ENCODE measurements at regions not wholly inside any gene's neighbourhood (a gene's known extent, or its start where the extent isn't known, plus 50 kb on each side); places are given as distances from the start of the nearest gene placed in this dataset.

DNA sequence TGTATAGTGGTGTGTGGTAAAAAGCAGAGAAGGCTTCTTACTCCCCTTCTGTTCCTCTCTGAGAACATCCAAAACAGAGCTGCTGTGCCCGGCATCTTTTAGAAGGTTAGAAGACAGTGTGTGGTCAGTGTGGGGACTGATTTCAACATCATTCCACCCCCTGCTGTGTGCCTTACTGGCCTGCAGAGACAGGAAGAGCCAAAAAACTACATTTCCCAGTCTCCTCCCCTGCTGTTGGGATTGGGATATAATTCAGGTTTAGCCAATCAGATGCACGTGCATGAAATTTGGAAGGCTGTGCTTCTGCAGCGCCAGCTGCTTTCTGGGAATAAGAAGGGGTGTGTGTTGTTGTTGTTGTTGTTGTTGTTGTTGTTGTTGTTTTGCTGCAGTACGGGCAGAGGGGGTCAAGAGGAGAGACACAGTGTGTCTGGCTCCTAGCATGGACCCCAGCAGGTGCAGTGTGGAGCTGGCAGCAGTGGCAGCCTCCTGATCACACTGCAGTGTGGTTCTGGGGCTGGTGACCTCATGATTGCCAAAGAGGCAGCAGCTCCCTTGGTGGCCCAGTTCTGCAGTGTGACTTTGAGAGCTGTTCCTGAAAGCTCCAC lies 74.7 kb downstream of the MRPL14 start:
- TF ChIP-seq, protein P1, sequence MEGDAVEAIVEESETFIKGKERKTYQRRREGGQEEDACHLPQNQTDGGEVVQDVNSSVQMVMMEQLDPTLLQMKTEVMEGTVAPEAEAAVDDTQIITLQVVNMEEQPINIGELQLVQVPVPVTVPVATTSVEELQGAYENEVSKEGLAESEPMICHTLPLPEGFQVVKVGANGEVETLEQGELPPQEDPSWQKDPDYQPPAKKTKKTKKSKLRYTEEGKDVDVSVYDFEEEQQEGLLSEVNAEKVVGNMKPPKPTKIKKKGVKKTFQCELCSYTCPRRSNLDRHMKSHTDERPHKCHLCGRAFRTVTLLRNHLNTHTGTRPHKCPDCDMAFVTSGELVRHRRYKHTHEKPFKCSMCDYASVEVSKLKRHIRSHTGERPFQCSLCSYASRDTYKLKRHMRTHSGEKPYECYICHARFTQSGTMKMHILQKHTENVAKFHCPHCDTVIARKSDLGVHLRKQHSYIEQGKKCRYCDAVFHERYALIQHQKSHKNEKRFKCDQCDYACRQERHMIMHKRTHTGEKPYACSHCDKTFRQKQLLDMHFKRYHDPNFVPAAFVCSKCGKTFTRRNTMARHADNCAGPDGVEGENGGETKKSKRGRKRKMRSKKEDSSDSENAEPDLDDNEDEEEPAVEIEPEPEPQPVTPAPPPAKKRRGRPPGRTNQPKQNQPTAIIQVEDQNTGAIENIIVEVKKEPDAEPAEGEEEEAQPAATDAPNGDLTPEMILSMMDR (IDR thresholded peaks at IDR 0.05), result no peak
- H3K36me3 ChIP-seq, result no peaks in the 10 kb centered on the region
- no peaks in the 10 kb centered on the region for H3K4me1 ChIP-seq (ENCODE audit: control insufficient read depth in 1 of 2, insufficient read depth in 1 of 2, low read depth in 1 of 2, low read length in 1 of 2)
- H3K4me3 ChIP-seq (ENCODE audit: low read depth in 1 of 2, low read length in 1 of 2), result no peak overlapping the region
- no peak overlapping the region for H3K27ac ChIP-seq
- H3K9me3 ChIP-seq, result no peaks in the 10 kb centered on the region
- peaks cover 11% of the 10 kb centered on the region for H3K27me3 ChIP-seq

DNA sequence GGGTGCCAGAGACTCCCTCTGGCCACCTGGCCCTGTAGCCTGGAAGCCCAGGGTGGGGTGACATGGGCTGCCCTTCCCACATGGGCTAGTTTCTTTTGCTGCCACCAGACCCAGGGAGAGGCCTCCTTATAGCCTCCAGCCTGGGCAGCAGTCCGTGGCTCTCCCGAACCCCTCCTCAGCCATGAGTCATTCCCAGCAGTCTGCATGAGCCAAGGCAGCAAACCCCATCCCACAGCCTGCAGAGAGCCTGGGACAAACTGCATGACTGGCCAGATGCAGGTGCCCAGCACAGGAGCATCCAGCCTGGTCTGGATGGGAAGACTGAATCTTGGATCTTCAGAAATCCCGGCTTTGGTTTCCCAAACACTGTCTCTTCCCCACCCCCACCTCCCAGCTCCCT lies 75.7 kb downstream of the MRPL14 start:
- Histone ChIP-seq H3K4me1 (ENCODE audit: control insufficient read depth in 1 of 2, insufficient read depth in 1 of 2, low read depth in 1 of 2, low read length in 1 of 2) (no peaks in the 10 kb centered on the region), H3K27ac (no peak overlapping the region)
- TF ChIP-seq, protein P1 (IDR thresholded peaks at IDR 0.05), result no peak

DNA sequence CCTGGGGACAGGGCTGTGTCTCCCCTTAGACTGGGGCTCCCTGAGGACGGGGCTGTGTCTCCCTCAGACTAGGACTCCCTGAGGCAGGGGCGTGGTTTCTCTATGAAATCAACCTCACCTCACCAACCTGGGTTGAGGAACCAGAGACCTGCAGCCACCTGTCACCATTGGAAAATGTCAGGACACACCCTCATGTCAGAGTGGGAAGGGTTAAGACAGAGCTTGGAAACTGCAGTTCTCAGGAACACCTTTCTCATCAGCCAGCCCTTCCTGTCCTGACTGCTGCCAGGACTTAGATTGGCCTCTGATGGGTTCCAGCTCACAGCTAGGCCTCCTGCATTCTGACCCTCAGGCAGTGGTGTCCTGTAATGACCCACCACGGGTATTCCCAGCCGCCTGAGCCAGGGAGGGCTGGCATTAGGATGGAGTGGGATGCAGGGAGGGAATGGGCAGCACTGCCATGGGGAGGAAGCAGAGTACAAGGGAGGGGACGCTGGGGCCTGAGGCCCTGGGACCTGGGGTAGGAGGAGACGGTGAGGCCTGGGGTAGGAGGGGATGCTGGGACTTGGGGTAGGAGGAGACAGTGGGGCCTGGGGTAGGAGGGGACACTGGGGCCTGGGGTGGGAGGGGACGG lies 76.3 kb downstream of the MRPL14 start:
- no peak overlapping the region for H3K27ac ChIP-seq

More for the DNA sequence above, 75.7 kb downstream of the MRPL14 start:
- H3K9me3 ChIP-seq, result no peaks in the 10 kb centered on the region
- no peak overlapping the region for H3K4me3 ChIP-seq (ENCODE audit: low read depth in 1 of 2, low read length in 1 of 2)
- H3K36me3 ChIP-seq, result no peaks in the 10 kb centered on the region
- peaks cover 20% of the 10 kb centered on the region for H3K27me3 ChIP-seq

DNA sequence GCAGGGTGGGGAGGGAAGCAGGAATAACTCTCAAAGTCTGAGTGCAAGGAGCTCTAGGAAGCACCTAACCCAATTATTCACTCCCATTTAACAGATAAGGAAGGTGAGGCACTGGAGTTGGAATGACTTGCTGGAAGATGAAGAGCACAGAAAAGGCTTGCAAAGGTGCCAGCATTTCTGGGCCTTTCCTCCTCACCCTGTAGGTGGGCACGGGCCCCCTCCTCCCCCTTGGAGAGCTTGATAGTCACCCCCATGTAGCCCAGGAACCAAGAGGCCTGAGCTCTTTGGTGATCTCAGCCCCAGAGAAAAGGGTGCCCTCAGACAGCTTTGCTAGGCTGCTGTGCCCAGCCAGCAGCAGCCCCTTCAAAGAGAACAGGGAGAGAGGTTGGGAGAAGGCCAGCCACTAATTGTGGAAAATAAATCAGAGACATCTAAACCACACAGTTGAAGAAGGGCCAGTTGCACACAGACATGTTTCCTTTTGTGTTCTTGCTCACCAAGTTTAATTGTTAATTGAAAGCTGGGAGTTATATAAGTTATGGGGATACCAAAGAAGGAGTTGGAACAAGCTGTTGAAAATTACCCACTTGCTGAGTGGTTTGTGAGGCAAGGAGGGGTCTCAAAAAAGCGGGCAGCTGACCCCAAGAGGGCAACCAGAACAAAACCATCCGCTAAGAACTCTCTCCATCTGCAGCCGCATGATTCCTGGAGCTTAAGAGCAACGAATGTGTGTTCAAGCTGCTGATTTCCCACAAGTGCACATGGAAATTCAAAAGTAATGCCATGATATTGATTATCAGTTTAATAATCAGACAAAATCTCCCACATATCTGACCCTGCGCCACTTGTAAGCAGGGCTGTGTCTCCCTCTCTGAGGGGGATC lies 77.0 kb downstream of the MRPL14 start:
- no peak overlapping the region for H3K27ac ChIP-seq

More for the DNA sequence above, 76.3 kb downstream of the MRPL14 start:
- no peak overlapping the region for H3K4me3 ChIP-seq (ENCODE audit: low read depth in 1 of 2, low read length in 1 of 2)
- no peaks in the 10 kb centered on the region for H3K36me3 ChIP-seq
- TF ChIP-seq, protein P1 (IDR thresholded peaks at IDR 0.05), result no peak
- H3K4me1 ChIP-seq (ENCODE audit: control insufficient read depth in 1 of 2, insufficient read depth in 1 of 2, low read depth in 1 of 2, low read length in 1 of 2), result no peaks in the 10 kb centered on the region
- no peaks in the 10 kb centered on the region for H3K9me3 ChIP-seq
- peaks cover 20% of the 10 kb centered on the region for H3K27me3 ChIP-seq

More for the DNA sequence above, 77.0 kb downstream of the MRPL14 start:
- TF ChIP-seq, protein P1 (IDR thresholded peaks at IDR 0.05), result no peak
- Histone ChIP-seq H3K4me1 (ENCODE audit: control insufficient read depth in 1 of 2, insufficient read depth in 1 of 2, low read depth in 1 of 2, low read length in 1 of 2) (no peaks in the 10 kb centered on the region), H3K36me3 (no peaks in the 10 kb centered on the region), H3K27me3 (peaks cover 20% of the 10 kb centered on the region), H3K9me3 (no peaks in the 10 kb centered on the region), H3K4me3 (ENCODE audit: low read depth in 1 of 2, low read length in 1 of 2) (no peak overlapping the region)

Measured in neutrophil (primary cell).